ENCODE measurements at regions not wholly inside any gene's neighbourhood (a gene's known extent, or its start where the extent isn't known, plus 50 kb on each side); places are given as distances from the start of the nearest gene placed in this dataset.

DNA sequence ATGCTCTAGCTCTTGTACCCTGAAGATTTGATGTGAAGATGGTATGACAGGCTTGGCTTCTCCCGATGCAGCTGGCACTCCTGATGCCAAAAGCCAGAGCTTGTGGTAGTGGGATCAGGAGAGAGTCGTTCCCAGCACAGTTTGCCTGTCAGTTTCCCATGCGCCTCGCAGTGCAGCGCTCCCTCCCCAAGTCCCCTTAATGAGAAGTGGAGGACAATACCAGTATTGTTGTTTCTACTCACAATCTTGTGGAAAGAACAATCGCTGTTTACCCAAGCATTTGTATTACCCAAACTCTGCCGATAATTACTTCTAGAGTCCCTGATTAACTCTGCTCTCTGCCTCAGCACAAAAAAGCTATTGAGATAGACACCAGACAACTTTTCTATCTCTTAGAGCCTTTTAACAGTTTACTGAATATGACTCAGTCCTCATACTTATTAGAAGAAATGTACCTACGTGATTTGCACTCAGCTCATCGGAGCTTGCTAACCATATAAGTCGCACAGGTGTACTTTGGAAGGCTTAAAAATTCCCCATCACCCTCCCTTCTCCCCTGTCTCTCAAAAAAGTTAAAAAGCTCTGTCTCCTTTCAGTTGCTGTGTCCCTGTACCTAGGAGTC is 283.2 kb upstream of the TMEM161B start:
- H3K4me2 ChIP-seq (ENCODE audit: low read length): peak overlapping the region; percentile 28
- H3K4me1 Mint-ChIP-seq (ENCODE audit: low read depth, unreplicated experiment): peaks cover 12% of the 10 kb centered on the region
- TF ChIP-seq EZH2 (IDR thresholded peaks at IDR 0.05; ENCODE audit: insufficient read depth, low read length) (no peak), CTCF (IDR thresholded peaks at IDR 0.05; ENCODE audit: insufficient read depth, low read depth, low read length) (no peak)
- H3K27me3 ChIP-seq (ENCODE audit: insufficient read depth, low read length): no peaks in the 10 kb centered on the region
- no peak overlapping the region for H3K4me3 ChIP-seq (ENCODE audit: insufficient read depth, low read depth, low read length)
- no peak overlapping the region for H3K9ac ChIP-seq (ENCODE audit: low read length)
- H3K9me3 ChIP-seq (ENCODE audit: insufficient read depth, low read depth, low read length): no peaks in the 10 kb centered on the region
- no peak for DNase-seq (ENCODE audit: low read depth)
- FAIRE-seq: no peak
- peak overlapping the region; percentile 65 for H2AFZ ChIP-seq (ENCODE audit: low read depth, low read length)
- H3K79me2 ChIP-seq (ENCODE audit: insufficient read depth, low read length): no peaks in the 10 kb centered on the region
- H3K4me3 Mint-ChIP-seq (ENCODE audit: unreplicated experiment): no peak overlapping the region
- H3K4me1 ChIP-seq (ENCODE audit: insufficient read depth, low read length): peaks cover 14% of the 10 kb centered on the region
- peaks cover 3% of the 10 kb centered on the region for H3K27me3 Mint-ChIP-seq (ENCODE audit: low read depth, unreplicated experiment)
- no peaks in the 10 kb centered on the region for H3K36me3 ChIP-seq (ENCODE audit: insufficient read depth, low read length)
- no peak overlapping the region for H3K27ac ChIP-seq (ENCODE audit: low read depth, low read length)
- no peaks in the 10 kb centered on the region for H3K36me3 Mint-ChIP-seq (ENCODE audit: low read depth, unreplicated experiment)
- no peaks in the 10 kb centered on the region for H4K20me1 ChIP-seq (ENCODE audit: insufficient read depth, low read length)
- no peak overlapping the region for H3K27ac Mint-ChIP-seq (ENCODE audit: unreplicated experiment)
- no peaks in the 10 kb centered on the region for H3K9me3 Mint-ChIP-seq (ENCODE audit: unreplicated experiment)

- H3K4me3 Mint-ChIP-seq (ENCODE audit: unreplicated experiment): no peak overlapping the region
- Histone ChIP-seq H3K27me3 (ENCODE audit: insufficient read depth, low read length) (no peaks in the 10 kb centered on the region), H3K79me2 (ENCODE audit: insufficient read depth, low read length) (no peaks in the 10 kb centered on the region), H2AFZ (ENCODE audit: low read depth, low read length) (no peak overlapping the region), H3K4me2 (ENCODE audit: low read length) (no peak overlapping the region), H3K4me3 (ENCODE audit: insufficient read depth, low read depth, low read length) (no peak overlapping the region), H3K4me1 (ENCODE audit: insufficient read depth, low read length) (peaks cover 4% of the 10 kb centered on the region), H3K9ac (ENCODE audit: low read length) (no peak overlapping the region), H3K27ac (ENCODE audit: low read depth, low read length) (no peak overlapping the region), H3K36me3 (ENCODE audit: insufficient read depth, low read length) (no peaks in the 10 kb centered on the region), H3K9me3 (ENCODE audit: insufficient read depth, low read depth, low read length) (no peaks in the 10 kb centered on the region), H4K20me1 (ENCODE audit: insufficient read depth, low read length) (no peaks in the 10 kb centered on the region)
- no peak overlapping the region for H3K27ac Mint-ChIP-seq (ENCODE audit: unreplicated experiment)
- H3K9me3 Mint-ChIP-seq (ENCODE audit: unreplicated experiment): no peaks in the 10 kb centered on the region
- DNase-seq (ENCODE audit: low read depth) (no peak), FAIRE-seq (no peak)
- H3K36me3 Mint-ChIP-seq (ENCODE audit: low read depth, unreplicated experiment): no peaks in the 10 kb centered on the region
- no peak for TF ChIP-seq EZH2 (IDR thresholded peaks at IDR 0.05; ENCODE audit: insufficient read depth, low read length)
- TF ChIP-seq CTCF (IDR thresholded peaks at IDR 0.05; ENCODE audit: insufficient read depth, low read depth, low read length): no peak
- H3K4me1 Mint-ChIP-seq (ENCODE audit: low read depth, unreplicated experiment): peaks cover 3% of the 10 kb centered on the region
- peaks cover 3% of the 10 kb centered on the region for H3K27me3 Mint-ChIP-seq (ENCODE audit: low read depth, unreplicated experiment)
Measured at GRCh38 chr5:88550736-88551135, 282.1 kb upstream of the TMEM161B start.

DNA sequence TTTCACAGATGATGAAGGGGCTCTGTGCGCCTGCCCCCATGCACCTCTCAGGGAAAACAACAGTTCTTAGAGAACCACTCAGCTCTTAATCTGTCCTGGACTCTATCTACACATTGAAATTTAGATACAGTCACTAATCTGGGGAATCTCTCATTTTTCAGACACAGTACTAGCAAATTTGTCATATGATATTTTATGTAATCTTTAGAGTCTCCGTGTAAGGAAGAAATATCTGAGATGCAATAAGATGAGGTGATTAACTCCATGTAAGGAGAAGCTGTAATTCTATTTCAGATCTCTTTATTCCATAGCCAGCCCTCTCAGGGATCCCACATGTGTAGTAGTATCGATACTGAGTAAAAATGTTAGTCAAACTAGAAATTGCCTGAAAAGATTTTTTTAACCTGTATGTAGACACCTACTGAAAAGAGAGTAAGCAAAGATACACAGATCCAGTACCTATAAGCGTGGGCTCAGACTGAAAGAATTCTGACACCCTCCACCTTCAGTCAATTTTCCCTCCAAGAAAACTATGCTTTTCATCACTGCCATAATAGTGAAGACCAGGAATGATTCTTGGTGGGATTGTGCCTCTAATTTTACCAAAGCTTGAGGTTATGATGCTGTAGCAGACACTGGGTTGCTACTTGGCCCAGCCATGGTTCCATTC is 279.6 kb upstream of the TMEM161B start:
- Histone ChIP-seq H3K4me1 (ENCODE audit: insufficient read depth, low read length) (no peaks in the 10 kb centered on the region), H3K4me3 (ENCODE audit: insufficient read depth, low read depth, low read length) (no peak overlapping the region), H3K36me3 (ENCODE audit: insufficient read depth, low read length) (no peaks in the 10 kb centered on the region), H3K9me3 (ENCODE audit: insufficient read depth, low read depth, low read length) (no peaks in the 10 kb centered on the region), H3K79me2 (ENCODE audit: insufficient read depth, low read length) (no peaks in the 10 kb centered on the region), H3K27me3 (ENCODE audit: insufficient read depth, low read length) (no peaks in the 10 kb centered on the region), H4K20me1 (ENCODE audit: insufficient read depth, low read length) (no peaks in the 10 kb centered on the region), H3K27ac (ENCODE audit: low read depth, low read length) (no peak overlapping the region), H3K9ac (ENCODE audit: low read length) (no peak overlapping the region), H2AFZ (ENCODE audit: low read depth, low read length) (no peak overlapping the region), H3K4me2 (ENCODE audit: low read length) (no peak overlapping the region)
- FAIRE-seq: no peak
- TF ChIP-seq CTCF (IDR thresholded peaks at IDR 0.05; ENCODE audit: insufficient read depth, low read depth, low read length) (no peak), EZH2 (IDR thresholded peaks at IDR 0.05; ENCODE audit: insufficient read depth, low read length) (no peak)
- Mint-ChIP-seq H3K36me3 (ENCODE audit: low read depth, unreplicated experiment) (no peaks in the 10 kb centered on the region), H3K4me1 (ENCODE audit: low read depth, unreplicated experiment) (no peaks in the 10 kb centered on the region), H3K27ac (ENCODE audit: unreplicated experiment) (no peak overlapping the region), H3K9me3 (ENCODE audit: unreplicated experiment) (no peaks in the 10 kb centered on the region), H3K4me3 (ENCODE audit: unreplicated experiment) (no peak overlapping the region), H3K27me3 (ENCODE audit: low read depth, unreplicated experiment) (peaks cover 7% of the 10 kb centered on the region)
- no peak for DNase-seq (ENCODE audit: low read depth)
